Ishikawa (cell line): ENCODE measurements at regions not wholly inside any gene's neighbourhood (a gene's known extent, or its start where the extent isn't known, plus 50 kb on each side); places are given as distances from the start of the nearest gene placed in this dataset.

Experiments
- CEBPB ChIP-seq: IDR thresholded peaks from 2 replicates; pipeline ENCODE4 v1.6.1; 2012
- CREB1 ChIP-seq: IDR thresholded peaks from 2 replicates; pipeline ENCODE4 v1.6.1; 2012; ENCODE audit warnings: low read depth
- EGR1 ChIP-seq: IDR thresholded peaks from 2 replicates; pipeline ENCODE4 v1.6.1; 2012
- EP300 ChIP-seq: IDR thresholded peaks from 2 replicates; pipeline ENCODE4 v1.6.1; 2012; ENCODE audit warnings: borderline replicate concordance
- FOXM1 ChIP-seq: IDR thresholded peaks from 2 replicates; pipeline ENCODE4 v1.6.1; 2012; ENCODE audit warnings: low read depth, borderline replicate concordance
- NFIC ChIP-seq: IDR thresholded peaks from 2 replicates; pipeline ENCODE4 v1.6.1; 2012
- RAD21 ChIP-seq: IDR thresholded peaks from 2 replicates; pipeline ENCODE4 v1.6.1; 2012; ENCODE audit warnings: low read depth
- REST ChIP-seq: IDR thresholded peaks from 2 replicates; pipeline ENCODE4 v1.6.1; 2012; ENCODE audit warnings: low read depth, mild to moderate bottlenecking
- TAF1 ChIP-seq: IDR thresholded peaks from 2 replicates; pipeline ENCODE4 v1.6.1; 2012; ENCODE audit warnings: low read depth, mild to moderate bottlenecking
- TCF12 ChIP-seq: IDR thresholded peaks from 2 replicates; pipeline ENCODE4 v1.6.1; 2012; ENCODE audit warnings: low read depth
- TEAD4 ChIP-seq: IDR thresholded peaks from 2 replicates; pipeline ENCODE4 v1.6.1; 2012
- YY1 ChIP-seq: IDR thresholded peaks from 2 replicates; pipeline ENCODE4 v1.6.1; 2012; ENCODE audit warnings: low read depth
- ZBTB7A ChIP-seq: IDR thresholded peaks from 2 replicates; pipeline ENCODE4 v1.6.1; 2012; ENCODE audit warnings: low read depth
- TF ChIP-seq, protein P1 (sequence below): IDR thresholded peaks from 2 replicates; pipeline ENCODE4 v1.6.1; 2012
- TF ChIP-seq, protein P2 (sequence below): IDR thresholded peaks from 2 replicates; pipeline ENCODE4 v1.6.1; 2012

DNA sequence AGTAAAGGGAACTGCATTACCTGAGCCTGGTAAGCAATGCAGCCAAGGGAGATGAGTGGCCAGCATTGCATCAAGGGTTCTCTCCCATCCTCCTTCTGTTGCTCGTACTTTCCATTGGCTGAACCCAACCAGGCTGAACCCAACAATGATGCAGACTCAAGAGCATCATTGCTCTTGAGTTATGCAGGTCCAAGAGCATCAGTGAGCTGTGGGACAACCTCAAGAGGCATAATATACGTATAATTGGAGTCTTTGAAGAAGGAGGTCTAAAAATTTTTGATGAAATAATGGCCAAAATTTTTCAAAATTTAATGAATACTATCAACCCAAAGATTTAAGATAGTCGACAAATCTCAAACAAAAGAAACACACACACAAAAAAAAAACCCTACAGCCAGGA, 213.0 kb downstream of the RNF152 start:
- TF ChIP-seq EGR1 (no peak), ZBTB7A (no peak), CREB1 (no peak), TAF1 (no peak), CEBPB (no peak), RAD21 (no peak)
- TF ChIP-seq, protein P1, sequence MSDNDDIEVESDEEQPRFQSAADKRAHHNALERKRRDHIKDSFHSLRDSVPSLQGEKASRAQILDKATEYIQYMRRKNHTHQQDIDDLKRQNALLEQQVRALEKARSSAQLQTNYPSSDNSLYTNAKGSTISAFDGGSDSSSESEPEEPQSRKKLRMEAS = no peak

DNA sequence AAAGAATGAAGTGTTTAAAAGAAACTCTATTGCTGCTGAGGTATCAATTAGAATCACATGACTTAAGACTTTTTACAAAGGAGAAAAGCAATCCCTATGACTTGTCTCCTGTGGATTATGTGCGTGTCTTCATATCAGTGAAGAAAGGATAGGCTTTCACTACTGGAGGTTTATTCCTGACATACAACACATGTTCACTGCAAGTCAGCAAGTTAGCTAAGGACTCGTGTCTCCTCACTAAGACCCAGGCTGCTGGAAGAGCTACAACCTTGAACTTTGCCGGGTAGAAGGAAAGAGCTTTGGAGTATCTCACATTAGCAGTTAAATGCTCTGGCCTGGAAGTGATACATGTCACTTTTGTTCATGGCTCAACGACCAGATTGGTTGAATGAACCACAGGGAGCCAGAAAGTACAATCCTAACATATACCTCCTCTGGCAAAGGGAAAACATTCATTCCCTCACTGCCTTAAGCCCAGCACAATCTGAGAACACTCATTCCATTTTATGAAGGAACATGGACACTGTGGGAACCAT, 215.3 kb downstream of the RNF152 start:
- no peak for TF ChIP-seq CREB1
- no peak for TF ChIP-seq YY1
- TF ChIP-seq, protein P1 = no peak
- TF ChIP-seq NFIC = no peak
- TF ChIP-seq ZBTB7A = no peak
- no peak for TF ChIP-seq RAD21

DNA sequence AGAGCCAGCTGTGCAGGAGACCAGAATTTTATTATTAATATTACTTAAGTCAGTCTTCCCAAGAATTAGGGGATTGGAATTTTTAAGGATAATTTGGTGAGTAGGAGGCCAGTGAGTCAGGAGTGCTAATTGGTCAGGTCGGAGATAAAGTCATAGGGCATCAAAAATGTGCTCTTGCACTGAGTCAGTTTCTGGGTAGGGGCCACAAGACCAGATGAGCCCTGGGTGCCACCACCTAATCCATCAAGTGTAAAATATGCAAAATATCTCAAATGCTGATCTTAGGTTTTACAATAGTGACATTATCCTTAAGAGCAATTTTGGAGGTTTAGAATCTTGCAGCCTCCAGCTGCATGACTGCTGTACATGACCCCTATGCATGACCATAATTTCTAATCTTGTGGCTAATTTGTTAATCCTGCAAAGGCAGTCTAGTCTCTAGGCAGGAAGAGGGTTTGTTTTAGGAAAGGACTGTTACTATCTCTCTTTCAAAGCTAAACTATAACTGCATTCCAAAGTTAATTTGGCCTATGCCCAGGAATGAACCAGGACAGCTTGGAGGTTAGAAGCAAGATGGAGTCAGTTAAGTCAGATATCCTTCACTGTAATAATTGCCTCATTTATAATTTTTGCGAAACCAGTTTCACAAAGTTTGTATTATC, 215.9 kb downstream of the RNF152 start:
- TF ChIP-seq YY1 (no peak), TCF12 (no peak), CREB1 (no peak), ZBTB7A (no peak), FOXM1 (no peak), TEAD4 (no peak), REST (no peak), RAD21 (no peak), NFIC (no peak), EGR1 (no peak), EP300 (no peak), TAF1 (no peak), CEBPB (no peak)
- TF ChIP-seq, protein P2, sequence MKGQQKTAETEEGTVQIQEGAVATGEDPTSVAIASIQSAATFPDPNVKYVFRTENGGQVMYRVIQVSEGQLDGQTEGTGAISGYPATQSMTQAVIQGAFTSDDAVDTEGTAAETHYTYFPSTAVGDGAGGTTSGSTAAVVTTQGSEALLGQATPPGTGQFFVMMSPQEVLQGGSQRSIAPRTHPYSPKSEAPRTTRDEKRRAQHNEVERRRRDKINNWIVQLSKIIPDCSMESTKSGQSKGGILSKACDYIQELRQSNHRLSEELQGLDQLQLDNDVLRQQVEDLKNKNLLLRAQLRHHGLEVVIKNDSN = no peak
- TF ChIP-seq, protein P1 = no peak

DNA sequence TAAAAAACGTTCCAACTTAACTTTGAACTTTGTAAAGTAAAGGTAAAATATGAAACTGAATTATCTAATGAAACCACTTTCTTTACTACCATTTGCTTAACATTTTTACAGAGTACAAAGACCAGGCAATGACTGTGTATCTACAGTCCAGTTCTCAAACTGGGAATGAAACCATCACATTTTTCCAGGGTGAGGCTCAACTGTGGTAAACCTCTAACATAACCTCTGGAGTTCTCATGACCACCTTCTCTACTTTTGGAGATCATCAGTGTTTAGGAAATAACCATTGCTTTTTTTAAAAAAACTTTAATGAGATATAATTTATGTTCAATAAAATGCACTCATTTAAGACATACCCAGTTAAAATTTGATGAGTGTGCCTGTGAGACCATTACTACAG, 223.5 kb downstream of the RNF152 start:
- TF ChIP-seq FOXM1 (no peak), CEBPB (no peak), RAD21 (no peak), ZBTB7A (no peak), CREB1 (no peak), YY1 (no peak), TEAD4 (no peak), NFIC (no peak), EGR1 (no peak), TCF12 (no peak), TAF1 (no peak)
- TF ChIP-seq, protein P1 = no peak
- TF ChIP-seq, protein P2 = no peak

GRCh38 chr18:61666876-61667590, 225.8 kb downstream of the RNF152 start:
- no peak for TF ChIP-seq TCF12

DNA sequence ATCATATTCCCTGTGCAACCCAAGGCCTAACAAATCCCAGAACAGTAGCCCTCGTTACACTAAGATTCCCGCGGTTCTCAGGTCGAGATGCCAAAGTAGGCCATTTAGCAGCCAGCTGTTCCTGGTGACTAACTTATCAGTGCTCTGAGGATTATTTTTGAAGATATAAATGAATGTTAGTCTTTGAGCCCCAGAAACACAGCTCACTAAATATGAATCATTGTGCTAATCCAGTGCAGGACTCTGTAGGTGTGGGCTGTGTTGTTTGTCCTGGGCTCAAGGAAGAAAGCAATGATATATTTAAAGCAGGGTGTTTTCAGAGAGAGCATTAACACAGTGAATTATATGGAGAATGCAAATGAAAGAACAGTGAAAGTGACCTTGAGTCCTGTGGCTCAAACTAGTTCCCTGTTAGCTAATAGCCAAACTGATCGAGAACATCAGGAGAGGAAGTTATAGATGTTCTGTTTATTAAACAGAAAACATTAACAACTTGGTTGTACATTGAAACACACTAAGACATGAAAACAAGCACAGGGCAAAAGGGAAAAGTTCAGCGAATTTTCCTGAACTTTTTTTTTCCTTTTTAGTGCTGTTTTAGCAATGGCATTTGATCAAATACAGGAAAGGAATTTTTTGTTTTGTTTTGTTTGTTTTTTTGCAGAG, 228.3 kb downstream of the RNF152 start:
- TF ChIP-seq TCF12 (no peak), RAD21 (no peak), YY1 (no peak), FOXM1 (no peak), EP300 (no peak), EGR1 (no peak), CREB1 (no peak), REST (no peak)
- TF ChIP-seq, protein P2 = no peak
